HK-2 (cell line): ENCODE measurements at regions not wholly inside any gene's neighbourhood (a gene's known extent, or its start where the extent isn't known, plus 50 kb on each side); places are given as distances from the start of the nearest gene placed in this dataset.
"Not testable (repeated sequence)": the region's sequence is repeated elsewhere in the genome, so short reads cannot be mapped to it uniquely, and the experiment has no call there.

Source experiments
- DNase-seq: peaks from one replicate; pipeline ENCODE4 v3.0.0-alpha.2; 2018; ENCODE audit not compliant: unreplicated experiment

DNA sequence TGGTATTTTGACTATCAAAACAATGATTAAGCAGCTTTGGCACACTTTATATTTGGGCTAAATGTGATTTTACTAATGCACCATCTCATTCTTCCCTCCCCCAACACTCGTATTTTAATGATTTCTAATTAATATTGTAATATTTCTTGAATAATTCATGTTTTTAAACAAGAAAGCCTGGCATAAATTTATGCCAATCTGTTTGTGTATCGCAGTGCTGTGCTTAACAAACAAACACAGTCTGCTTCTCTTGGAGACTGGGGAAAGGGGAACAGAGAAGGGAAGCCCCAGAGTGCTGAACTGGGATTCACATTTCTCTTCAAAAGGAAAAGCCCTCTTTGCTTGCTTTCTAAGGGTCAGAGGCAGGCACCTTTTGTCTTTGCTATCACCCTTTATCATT lies 496.9 kb upstream of the STXBP6 start:
- DNase-seq, result no peak

DNA sequence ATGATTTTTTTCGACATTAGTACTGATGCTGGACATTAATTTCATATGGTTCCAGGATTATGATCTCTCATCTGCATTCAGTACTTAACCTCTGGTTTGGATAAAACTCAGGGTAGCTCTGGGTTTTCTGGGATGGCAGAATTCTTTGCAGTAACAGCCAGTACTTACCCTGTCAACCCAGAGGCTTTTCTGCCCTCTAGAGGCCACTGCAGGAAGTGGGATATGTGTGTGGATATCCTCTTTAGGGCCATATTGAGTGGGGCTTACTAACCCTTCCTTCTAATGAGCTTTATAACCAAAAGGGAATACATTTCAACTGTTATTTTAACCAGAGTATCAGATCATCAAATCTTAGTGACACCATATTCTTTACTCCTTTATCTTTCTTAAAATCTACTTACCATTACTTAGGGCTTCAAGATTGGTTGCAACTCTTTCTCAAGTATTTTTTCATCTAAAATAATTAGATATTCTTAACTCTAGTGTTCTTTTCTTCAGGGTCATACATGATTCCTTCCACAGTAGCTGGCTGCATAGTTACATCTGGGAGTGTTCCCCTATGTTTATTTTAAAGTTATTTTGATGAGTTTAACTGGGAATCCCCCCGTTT lies 488.0 kb upstream of the STXBP6 start:
- DNase-seq, result peak; percentile 18

DNA sequence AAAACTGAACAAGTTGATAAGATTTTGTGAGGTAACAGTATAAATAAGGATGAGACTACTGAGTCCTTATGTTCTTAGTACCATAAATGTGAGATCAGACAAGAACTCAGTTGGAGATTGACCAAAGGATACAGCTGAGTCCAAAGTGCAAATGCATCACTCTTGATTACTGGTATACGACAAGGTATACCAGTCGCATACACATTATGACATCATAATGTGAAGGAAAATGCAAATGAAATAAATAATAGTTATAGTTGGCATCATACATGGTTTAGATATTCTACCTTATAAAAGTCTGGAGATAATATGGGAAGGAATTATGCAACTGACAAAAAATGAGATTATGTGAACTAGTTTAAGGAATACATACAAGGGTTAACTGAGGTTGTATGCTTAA lies 476.3 kb upstream of the STXBP6 start:
- no peak for DNase-seq

DNA sequence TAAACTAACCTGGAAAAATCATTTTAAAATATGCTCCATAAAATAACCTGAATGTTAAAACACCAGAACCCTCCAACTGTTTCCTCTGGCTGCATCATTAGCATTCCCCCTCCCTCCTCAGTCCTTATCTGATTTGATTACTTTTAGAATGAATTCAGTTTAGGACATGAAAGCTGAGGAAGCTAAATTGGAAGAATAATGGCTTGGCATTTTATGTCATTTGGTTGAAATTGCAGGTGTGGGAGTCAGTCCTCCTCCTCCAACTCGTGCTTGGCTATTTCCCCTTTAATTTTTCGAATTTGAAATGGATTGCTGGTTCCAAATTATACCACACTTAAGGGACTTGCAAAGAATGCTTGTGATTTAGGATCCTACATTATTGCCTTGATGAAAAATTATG lies 473.0 kb upstream of the STXBP6 start:
- no peak for DNase-seq

DNA sequence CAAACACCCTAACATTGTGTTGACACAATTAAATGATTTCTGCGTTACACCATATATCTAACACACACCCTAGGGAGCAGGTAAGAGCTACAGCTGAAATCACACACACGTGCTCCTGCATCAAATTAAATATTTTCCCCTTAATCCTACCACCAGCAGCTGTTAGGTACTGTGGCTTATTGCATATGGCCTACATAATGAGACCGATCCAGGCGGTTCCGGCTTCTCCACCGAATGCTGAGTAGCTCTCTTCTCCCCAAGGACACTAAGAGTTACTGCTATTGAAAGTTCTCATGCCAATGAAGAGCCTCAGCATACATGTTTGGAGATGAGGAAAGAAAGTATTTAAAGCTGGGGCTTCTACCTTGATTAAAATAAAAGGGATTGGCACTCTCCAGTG lies 472.2 kb upstream of the STXBP6 start:
- no peak for DNase-seq

DNA sequence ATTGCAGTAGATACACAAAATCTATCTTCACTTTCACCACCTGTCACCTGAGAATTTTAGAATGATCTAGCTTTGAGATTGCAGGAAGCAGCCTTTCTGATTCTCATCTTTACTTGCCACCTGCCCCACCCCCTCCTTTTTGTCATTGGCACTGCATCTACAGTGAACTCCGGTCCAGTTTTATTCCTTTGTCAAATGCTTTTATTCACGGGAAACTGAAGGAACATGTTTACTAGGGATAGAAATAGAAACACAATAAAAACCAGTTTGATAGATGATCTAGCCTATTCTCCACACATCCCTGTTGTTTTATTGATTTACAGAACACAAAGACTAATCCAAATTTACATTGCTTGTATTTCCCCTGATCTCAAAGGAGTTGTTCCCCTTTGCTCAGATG lies 471.7 kb upstream of the STXBP6 start:
- no peak for DNase-seq

DNA sequence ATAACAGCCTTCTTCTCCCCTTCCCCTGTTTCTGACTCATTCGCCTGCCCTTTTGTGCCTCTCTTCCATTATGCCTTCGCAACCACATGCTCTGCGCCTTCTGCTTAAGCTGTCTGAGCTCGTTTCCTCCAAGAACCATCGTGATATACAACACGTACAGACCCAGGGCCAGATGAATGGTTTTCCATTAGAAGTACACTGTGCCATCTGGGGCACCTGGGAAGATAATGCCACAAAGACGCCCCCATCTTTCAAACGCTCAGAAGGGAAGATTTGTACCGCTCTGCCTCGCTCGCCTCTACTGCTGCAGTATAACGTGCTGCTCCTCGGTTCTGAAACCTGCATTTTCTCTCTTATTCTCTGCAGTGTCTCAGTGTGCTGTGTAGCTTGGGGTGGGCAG lies 470.9 kb upstream of the STXBP6 start:
- DNase-seq, result no peak

DNA sequence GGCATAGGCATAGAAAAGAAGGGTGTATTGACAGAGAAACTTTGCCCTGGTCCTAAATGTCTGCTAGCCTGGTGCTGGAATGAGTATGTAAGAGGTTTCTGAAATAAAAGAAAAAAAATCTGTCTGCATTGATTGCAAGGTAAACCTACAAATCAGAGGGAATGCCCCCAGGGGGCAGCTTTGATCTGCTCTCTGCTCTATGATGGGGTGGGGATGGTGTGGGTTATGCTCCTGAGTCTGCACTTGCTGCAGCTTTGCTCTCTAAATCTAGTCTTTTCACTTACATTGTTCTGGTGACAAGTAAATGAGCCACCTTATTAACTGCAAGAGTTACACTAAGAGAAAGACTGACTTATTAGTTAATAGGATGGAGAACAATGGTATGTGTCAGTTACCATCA lies 468.4 kb upstream of the STXBP6 start:
- DNase-seq, result no peak

DNA sequence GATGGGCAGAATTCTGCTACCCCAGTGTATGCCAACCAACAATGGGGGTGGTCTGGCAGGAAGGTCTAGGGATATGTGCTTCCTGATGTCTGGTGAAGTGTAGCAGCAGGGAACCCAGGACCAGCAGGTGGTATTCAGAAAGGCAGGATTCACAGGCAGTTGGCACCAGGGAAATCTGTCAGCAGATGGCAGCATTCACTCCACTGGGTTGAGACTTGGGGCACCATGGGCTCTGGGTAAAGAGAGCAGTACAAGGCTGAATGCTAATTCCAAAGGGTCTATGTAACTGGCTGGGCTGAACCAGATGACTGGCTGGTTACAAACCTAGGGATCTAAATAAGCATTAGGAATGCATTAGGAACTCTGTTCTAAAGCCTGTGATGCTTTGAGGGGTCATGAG lies 466.9 kb upstream of the STXBP6 start:
- DNase-seq, result no peak

DNA sequence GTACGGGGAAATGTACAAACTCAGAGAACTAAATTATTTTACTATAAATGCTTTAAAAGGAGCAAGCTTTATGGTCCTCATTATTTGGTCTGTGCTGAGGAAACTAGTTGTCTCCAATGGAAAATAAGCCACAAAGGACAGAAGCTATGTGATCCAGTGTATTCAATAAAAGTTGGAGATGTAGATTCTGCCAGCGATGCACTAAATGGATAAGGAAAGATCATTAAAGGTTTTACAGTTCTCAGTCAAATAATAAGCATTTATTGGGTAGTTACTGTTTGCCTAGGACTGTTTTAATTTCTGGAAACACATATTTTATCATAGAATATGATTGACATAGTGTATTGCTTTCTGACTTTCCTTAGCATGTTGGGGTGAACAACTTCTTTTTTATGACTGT lies 458.9 kb upstream of the STXBP6 start:
- DNase-seq, result no peak

DNA sequence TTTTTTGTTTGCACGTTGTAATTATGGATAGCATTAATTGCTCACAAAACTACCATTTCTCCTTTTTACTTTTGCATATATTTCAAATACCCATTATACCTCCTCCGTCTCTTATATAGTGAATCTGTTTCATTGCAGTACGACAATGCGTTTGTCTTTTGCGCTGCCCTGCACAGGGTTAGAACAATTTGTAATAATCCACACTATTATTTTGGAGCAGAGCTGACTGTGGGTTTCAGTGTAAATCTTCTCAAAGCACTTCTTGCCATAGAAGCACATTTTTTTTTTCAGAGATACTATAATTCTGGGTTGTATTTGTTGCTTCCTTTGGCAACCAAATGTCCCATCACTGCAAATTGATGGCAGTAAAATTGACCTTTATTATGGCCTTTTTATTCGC lies 451.8 kb upstream of the STXBP6 start:
- DNase-seq, result no peak

DNA sequence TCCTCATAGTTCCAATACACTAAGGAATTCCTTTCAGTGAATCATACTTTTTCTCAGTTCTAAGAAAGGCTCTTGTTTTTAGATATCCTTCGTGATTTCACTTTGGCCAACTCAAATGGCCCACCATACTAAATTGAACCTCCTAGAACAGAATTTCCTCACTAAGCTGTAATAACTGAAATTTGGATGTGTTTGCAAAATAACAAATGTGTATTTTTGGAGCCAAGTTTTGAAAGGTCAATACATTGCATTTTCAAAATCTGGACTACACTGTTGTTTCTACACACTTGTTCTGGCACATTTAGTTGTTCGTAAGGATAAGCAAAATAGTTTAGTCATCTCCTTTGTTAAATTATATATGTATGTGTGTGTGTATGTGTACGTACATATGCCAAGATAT lies 439.0 kb upstream of the STXBP6 start:
- DNase-seq, result no peak

DNA sequence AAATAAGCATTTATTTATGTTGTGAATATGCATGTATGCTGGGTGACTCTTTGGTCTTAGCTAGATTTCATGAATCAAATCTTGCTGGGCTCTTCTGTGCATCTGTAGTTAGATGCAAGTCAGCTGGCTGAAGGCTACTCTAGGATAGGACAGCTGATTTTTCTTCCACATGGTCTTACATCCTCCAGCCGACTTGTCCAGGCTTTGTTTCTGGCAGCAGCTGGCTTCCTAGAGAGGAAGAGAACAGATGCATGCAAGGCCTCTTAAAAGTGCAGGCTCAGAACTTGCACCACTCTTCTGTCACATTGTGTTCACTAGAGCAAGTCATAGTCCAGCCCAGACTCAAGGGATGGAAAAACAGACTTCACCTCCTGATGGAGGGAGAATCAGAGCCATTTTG lies 435.4 kb upstream of the STXBP6 start:
- DNase-seq, result no peak

DNA sequence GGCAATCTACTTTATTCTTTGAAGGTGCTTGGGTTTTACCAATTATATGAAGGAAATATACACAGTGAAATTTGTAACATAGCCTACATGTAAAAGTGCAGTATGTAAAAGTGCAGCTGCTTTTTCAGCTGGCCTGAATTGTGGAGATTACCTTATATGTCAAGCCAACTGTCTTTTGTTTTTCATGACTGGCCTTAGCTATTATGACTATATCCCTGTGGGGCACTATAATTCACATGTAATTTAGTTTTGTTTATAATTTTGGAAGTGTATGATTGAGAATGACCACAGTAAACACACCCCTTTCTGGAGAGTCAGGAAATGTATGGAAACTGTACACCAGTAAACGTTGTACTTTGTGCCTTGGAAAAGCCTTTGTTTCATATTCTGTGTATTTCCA lies 435.0 kb upstream of the STXBP6 start:
- DNase-seq, result no peak

DNA sequence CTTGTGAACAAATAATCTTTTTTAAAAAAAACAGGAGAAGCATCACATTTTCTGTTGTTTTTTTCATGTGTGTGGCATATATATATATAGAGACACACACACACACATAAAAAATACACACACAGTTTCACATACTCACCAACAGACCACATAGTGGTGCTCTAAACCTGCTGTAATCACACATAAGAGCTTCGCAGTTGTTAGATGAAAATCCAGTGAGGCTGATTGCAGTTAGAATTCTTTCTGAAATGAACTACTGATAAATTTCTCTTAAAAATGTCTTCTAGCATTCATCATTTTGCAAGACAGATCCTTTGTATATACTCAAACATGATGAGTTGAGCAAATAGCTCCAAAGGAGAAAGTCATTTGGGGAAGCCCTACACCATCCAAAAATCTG lies 434.3 kb upstream of the STXBP6 start:
- no peak for DNase-seq

DNA sequence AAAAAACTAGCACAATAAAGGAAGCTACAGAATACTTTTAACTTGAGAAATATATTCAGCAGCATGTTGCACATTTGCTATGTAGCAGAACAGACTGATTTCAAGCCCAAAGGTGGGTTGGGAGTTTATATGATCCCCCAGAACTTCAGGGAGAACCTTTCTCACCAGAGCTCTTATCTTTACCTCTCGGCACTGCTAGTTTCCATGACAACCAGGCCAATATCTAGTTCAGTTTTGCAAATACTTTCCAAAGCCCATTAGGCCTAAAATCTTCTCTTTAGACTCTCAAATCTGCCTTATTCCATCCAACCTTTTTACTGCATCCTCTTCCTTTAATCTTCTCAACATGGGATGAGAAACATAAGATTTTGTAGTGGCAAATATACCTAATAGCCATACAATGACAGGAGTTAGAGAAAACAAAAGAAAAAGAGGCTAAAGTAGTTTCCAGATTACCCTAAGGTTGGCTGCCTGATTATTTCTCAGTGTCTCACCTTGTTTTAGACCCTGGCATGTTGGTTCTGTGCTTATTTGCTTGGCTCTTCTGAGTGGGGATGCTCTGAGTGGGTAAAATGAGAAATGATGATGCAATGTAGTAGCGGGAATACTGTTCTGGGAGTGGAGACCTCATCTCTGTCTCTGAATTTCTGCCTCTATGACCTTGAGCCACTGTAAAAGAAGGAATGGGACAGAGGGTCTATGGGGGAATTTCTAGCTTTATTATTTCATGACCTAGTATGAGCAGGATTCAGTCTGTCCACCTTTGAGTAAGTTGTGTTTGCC lies 427.6 kb upstream of the STXBP6 start:
- no peak for DNase-seq

DNA sequence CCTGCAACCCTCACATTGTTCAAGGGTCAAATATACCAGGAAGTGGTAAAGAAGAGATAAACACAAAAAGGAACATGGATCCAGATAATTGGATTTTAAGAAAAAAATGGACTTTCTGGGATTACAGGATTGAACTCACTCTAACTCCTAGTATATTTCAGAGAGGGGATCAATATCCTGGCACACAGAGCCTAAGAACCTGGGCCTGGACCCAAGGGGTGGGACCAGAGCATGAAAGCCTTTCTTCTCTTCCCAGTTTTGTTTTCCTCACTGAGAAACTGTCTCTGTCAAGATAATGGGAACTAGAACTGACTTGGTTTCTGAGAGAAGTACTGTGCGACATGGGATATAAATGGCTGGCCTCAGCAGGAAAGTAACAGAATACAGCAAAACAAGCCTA lies 422.8 kb upstream of the STXBP6 start:
- DNase-seq, result no peak

DNA sequence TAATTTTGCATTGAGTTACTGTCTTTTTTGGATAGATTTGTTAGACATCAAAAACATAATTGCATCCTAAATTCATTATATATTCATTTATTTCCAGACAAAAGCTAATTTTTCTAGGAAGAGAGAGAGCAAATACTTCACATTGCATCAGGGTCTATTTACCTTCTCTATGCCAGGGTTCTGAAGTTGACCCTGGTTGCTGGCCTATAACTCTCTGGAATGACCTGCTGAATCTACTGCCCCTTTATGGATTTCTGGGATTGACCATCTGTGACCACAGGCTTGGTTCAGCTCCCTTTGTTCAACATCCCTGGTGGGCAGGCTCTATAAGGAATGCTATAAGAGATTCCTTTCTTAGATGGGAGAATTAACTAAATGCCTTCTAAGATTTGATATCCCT lies 414.8 kb upstream of the STXBP6 start:
- no peak for DNase-seq

DNA sequence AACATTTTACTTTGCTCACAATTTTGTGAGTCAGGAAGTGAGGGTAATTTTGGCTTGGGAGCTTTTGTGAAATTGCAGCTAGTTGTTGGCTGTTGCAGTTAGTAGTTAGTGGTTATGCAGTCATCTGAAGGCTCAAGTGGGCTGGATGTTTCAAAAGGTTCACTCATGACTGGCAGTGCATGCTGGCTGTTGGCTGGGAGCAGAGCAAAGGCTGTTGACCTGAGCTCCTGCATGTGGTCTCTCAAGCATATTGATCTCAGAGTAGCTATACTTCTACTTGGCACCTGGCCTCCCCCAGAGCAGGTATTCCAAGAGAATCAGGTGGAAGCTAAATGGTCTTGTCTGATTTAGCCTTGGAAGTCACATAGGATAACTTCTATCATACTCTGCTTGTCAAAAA lies 414.1 kb upstream of the STXBP6 start:
- DNase-seq, result no peak

DNA sequence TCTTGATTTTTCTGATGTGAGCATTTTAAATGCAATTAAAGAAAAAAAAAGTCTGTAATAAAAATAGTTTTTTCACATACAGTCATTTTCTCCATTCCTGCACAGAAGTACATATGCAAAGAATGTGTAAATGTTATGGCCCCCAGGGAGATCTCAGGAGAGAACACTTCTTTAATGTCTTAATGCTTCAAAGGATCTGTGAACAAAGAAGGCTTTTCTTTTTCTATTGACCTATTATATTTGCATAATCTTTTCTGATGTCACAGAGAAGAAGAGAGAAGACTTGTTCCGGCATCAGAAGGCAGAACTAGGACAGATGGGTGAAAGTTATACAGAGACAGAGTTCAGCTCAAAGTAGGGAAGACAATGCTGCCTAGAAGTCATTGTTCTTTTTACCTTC lies 413.5 kb upstream of the STXBP6 start:
- DNase-seq, result no peak

DNA sequence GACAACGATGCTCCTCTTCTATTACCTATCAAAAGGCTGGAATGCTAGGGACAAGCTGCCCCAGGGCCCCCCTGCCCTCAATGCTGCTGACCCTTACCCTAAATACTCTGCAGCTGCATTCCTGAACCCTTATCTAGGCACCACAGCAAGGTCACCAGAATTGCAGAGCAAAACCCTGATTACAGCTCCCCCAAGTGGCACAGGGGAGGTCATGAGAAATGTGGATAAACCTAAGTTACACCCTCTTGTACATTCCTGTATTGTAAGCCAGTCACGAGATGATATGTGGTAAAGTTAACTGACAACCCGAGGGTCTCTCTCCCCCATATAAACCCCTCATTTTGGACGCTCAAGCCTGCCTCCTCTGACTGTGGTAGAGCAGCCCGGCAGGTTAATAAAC lies 411.8 kb upstream of the STXBP6 start:
- DNase-seq, result no peak

DNA sequence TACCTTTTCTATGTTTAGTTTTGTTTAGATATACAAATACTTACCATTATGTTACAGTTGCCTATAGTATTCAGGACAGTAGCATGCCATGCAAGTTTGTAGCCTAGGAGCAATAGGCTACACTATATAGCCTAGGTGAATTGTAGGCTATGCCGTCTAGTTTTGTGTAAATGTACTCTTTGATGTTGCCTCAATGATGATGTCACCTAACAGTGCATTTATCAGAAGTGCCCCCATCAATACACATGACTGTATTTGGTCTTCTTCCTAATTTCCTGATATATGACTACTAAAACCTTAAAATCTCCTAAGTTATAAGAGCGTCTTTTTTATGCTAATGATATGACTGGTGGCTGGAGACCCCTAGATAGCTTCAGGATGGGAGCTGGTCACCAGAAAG lies 394.4 kb upstream of the STXBP6 start:
- DNase-seq, result no peak

DNA sequence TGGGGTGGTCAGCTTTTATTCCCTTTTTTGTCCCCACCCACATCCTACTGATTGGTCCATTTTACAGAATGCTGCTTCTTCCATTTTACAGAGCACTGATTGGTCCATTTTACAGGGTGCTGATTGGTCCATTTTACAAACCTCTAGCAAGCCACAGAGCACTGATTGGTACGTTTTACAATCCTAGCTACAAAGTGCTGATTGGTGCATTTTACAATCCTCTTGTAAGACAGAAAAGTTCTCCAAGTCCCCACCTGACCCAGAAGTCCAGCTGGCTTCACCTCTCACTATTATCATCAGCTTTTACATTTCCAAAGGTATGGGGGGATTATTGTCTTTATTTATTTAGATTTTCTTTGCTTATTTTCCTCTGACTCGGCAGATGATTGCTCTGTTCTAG lies 390.4 kb upstream of the STXBP6 start:
- not testable (repeated sequence) for DNase-seq

DNA sequence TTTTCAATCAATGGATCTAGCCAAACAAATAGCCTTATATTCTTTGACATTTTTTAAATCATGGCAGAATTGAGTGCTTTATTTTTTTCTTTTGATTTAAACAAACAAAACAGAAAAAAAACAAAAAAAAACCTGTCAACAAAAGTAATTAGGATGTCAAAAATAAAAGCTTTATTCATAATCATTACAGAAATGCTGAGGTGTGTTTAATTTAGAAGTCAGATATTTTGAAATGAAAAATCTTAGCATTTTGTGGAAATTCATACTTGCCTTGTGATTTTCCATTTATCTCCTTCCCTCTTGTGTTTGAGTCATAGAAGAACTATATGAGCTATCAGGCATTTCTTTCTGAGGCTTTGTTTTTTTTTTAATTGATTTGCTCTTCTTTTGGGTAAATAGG lies 387.0 kb upstream of the STXBP6 start:
- DNase-seq, result no peak
